ENCODE measurements at regions not wholly inside any gene's neighbourhood (a gene's known extent, or its start where the extent isn't known, plus 50 kb on each side); places are given as distances from the start of the nearest gene placed in this dataset.

- TF ChIP-seq CTCF (IDR thresholded peaks at IDR 0.05) (no peak), POLR2A (IDR thresholded peaks at IDR 0.05) (no peak)
Observed at GRCh38 chr6:33910594-33910993, 106.8 kb upstream of the MLN start.

Data from breast epithelium (tissue), 3 donors.